ENCODE measurements at regions not wholly inside any gene's neighbourhood (a gene's known extent, or its start where the extent isn't known, plus 50 kb on each side); places are given as distances from the start of the nearest gene placed in this dataset.
"Not testable (repeated sequence)": the region's sequence is repeated elsewhere in the genome, so short reads cannot be mapped to it uniquely, and the experiment has no call there.

DNA sequence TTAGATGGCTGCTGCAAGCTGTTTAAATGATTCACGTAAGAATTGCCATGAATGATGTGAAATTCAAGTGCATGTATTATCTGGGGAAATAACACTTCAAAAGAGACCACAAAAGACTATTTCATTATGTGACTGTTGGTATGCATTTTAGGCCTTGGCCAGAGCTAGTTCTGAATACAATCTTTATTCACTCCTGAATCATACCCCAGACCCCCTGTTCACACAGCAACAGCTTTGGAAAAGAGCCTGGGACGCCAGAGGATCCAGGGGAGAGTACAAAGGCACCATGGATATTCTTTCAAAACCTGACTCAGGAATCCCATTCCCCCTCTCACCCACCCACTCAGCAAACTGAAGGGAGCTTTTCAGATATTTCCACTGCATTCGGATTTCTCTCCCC lies 377.1 kb upstream of the DPP6 start:
- H3K4me3 Mint-ChIP-seq, result no peak overlapping the region
- H3K4me1 Mint-ChIP-seq (ENCODE audit: unreplicated experiment), result no peaks in the 10 kb centered on the region
- H3K27ac Mint-ChIP-seq, result no peak overlapping the region
- TF ChIP-seq, protein P1, sequence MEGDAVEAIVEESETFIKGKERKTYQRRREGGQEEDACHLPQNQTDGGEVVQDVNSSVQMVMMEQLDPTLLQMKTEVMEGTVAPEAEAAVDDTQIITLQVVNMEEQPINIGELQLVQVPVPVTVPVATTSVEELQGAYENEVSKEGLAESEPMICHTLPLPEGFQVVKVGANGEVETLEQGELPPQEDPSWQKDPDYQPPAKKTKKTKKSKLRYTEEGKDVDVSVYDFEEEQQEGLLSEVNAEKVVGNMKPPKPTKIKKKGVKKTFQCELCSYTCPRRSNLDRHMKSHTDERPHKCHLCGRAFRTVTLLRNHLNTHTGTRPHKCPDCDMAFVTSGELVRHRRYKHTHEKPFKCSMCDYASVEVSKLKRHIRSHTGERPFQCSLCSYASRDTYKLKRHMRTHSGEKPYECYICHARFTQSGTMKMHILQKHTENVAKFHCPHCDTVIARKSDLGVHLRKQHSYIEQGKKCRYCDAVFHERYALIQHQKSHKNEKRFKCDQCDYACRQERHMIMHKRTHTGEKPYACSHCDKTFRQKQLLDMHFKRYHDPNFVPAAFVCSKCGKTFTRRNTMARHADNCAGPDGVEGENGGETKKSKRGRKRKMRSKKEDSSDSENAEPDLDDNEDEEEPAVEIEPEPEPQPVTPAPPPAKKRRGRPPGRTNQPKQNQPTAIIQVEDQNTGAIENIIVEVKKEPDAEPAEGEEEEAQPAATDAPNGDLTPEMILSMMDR (conservative IDR thresholded peaks at IDR 0.05), result no peak
- peaks cover 21% of the 10 kb centered on the region for H3K9me3 Mint-ChIP-seq
- no peak for DNase-seq (ENCODE audit: extremely low spot score, unreplicated experiment)
- H3K36me3 Mint-ChIP-seq, result no peaks in the 10 kb centered on the region
- no peaks in the 10 kb centered on the region for H3K27me3 Mint-ChIP-seq

DNA sequence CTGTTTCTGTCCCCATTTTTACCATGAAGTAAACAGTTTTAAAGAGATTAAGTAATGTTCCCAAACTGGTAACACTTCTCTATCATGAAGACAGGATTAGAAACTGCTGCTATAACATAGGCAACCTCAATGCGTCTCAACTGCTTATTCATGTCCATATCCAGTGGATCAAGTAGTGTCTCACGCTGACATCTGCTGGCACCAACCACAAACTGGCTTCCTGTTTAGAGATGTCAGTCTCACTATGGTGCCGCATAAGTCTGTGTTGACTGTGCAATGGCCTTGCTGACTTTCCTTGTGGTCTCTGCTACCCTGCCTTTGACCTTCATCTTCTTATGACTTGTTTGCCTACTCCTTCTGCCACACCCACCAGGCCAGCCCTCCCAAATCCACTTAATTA lies 369.6 kb upstream of the DPP6 start:
- no peak for DNase-seq (ENCODE audit: extremely low spot score, unreplicated experiment)
- TF ChIP-seq, protein P1 (conservative IDR thresholded peaks at IDR 0.05), result no peak
- peaks cover 19% of the 10 kb centered on the region for H3K9me3 Mint-ChIP-seq

DNA sequence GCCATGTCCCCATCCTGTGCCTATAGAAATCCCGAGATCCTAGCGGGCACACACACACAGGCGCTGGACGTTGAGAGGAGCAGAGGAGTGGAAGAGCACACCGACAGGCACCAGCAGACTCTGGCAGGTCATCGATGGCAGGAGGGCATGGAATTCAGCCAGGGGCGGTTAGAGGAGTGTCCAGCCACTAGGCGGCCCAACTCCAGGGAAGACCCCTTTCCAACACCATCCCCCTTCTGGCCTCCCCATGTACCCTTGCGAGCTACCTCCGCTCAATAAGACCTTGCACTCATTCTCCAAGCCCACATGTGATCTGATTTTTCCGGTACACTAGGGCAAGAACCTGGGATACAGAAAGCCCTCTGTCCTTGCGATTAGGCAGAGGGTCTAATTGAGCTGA lies 356.0 kb upstream of the DPP6 start:
- no peaks in the 10 kb centered on the region for H3K27me3 Mint-ChIP-seq
- DNase-seq (ENCODE audit: extremely low spot score, unreplicated experiment), result no peak
- no peak overlapping the region for H3K27ac Mint-ChIP-seq
- peaks cover 5% of the 10 kb centered on the region for H3K9me3 Mint-ChIP-seq
- no peak overlapping the region for H3K4me3 Mint-ChIP-seq
- TF ChIP-seq, protein P1 (conservative IDR thresholded peaks at IDR 0.05), result no peak
- H3K4me1 Mint-ChIP-seq (ENCODE audit: unreplicated experiment), result no peaks in the 10 kb centered on the region
- no peaks in the 10 kb centered on the region for H3K36me3 Mint-ChIP-seq

More for the DNA sequence above, 369.6 kb upstream of the DPP6 start:
- H3K27ac Mint-ChIP-seq, result no peak overlapping the region
- H3K4me3 Mint-ChIP-seq, result no peak overlapping the region
- no peaks in the 10 kb centered on the region for H3K4me1 Mint-ChIP-seq (ENCODE audit: unreplicated experiment)
- H3K27me3 Mint-ChIP-seq, result no peaks in the 10 kb centered on the region
- H3K36me3 Mint-ChIP-seq, result no peaks in the 10 kb centered on the region

DNA sequence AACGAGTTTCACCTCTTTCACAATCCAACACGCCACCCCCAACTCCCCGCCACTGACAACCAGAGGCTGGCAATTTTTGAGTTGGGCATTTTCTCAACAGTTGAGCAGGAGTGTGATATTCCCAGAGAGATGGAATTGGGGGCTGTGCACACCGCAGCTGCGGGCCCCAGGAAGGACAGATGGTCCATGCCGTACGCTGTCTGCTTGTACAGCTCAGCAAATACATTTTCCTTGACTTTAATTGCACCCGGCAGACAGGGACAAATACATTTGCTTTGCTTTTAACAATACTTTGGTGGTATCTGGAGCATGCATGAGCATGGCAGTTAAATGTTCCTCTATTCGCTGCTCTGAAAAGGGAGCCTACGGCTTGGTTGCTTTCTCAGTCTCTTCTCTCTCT lies 354.2 kb upstream of the DPP6 start:
- DNase-seq (ENCODE audit: extremely low spot score, unreplicated experiment), result no peak
- H3K27ac Mint-ChIP-seq, result no peak overlapping the region
- no peaks in the 10 kb centered on the region for H3K4me1 Mint-ChIP-seq (ENCODE audit: unreplicated experiment)
- TF ChIP-seq, protein P1 (conservative IDR thresholded peaks at IDR 0.05), result no peak
- H3K4me3 Mint-ChIP-seq, result no peak overlapping the region
- no peaks in the 10 kb centered on the region for H3K36me3 Mint-ChIP-seq
- peaks cover 5% of the 10 kb centered on the region for H3K9me3 Mint-ChIP-seq
- H3K27me3 Mint-ChIP-seq, result no peaks in the 10 kb centered on the region

DNA sequence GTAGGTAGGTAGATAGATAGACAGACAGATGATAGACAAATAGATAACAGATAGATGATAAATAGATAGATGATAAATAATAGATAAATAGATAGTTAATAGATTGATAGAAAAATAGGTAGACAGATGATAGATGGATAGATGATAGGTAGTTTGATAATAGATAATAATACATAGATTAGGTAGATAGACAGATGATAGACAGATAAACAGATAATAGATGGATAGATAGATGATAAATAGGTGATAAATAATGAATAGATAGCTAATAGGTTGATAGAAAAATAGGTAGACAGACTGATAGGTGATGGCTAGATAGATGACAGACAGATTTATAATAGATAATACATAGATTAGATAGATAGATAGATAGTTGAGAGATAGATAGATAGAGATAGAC lies 350.5 kb upstream of the DPP6 start:
- H3K4me1 Mint-ChIP-seq (ENCODE audit: unreplicated experiment), result no peaks in the 10 kb centered on the region
- TF ChIP-seq, protein P1 (conservative IDR thresholded peaks at IDR 0.05), result no peak
- DNase-seq (ENCODE audit: extremely low spot score, unreplicated experiment), result no peak
- H3K36me3 Mint-ChIP-seq, result no peaks in the 10 kb centered on the region
- no peak overlapping the region for H3K27ac Mint-ChIP-seq
- no peak overlapping the region for H3K4me3 Mint-ChIP-seq
- H3K9me3 Mint-ChIP-seq, result peaks cover 5% of the 10 kb centered on the region
- H3K27me3 Mint-ChIP-seq, result no peaks in the 10 kb centered on the region

DNA sequence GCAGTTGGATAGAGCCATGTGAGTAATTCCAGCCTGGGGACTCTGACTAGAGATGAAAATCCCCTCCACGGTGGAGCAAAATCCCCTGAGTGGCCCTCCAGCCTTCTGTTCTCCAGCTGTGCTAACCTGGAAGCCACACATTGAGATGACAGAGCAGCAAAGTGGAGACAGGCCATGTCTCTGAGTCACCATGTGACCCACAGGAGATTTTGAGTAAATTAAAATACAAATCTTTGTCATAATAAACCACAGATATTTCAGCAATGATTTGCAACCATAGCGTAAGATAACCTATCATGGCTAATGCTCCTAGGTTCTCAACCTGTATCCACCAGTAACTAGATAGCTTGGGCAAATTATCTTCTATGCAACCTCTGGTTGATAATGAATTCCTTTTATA lies 328.3 kb upstream of the DPP6 start:
- H3K4me3 Mint-ChIP-seq; H3K9me3 Mint-ChIP-seq; H3K36me3 Mint-ChIP-seq; H3K4me1 Mint-ChIP-seq (ENCODE audit: unreplicated experiment); H3K27me3 Mint-ChIP-seq; DNase-seq (ENCODE audit: extremely low spot score, unreplicated experiment); H3K27ac Mint-ChIP-seq: not testable (repeated sequence)

DNA sequence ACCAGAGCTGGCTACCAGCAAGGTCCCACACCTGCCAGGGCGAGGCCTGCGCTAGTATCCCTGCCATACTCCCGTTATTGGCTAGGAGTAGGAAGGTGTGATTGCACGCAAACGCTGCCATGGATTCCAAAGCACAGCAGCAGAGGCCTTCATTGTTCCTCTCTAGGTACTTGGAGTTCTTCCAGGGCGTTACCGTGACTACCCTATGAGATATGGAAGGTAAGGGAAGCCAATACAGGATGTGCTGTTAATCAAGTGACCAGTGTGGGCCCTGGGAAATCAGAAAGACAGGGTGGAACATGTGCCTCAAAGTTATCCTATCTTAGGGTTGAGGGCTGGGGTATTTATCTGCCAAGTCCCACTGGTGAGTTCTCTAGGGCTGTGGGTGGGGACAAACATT lies 320.7 kb upstream of the DPP6 start:
- not testable (repeated sequence) for H3K4me3 Mint-ChIP-seq; DNase-seq (ENCODE audit: extremely low spot score, unreplicated experiment); H3K27me3 Mint-ChIP-seq; H3K36me3 Mint-ChIP-seq; H3K9me3 Mint-ChIP-seq; H3K4me1 Mint-ChIP-seq (ENCODE audit: unreplicated experiment); H3K27ac Mint-ChIP-seq

DNA sequence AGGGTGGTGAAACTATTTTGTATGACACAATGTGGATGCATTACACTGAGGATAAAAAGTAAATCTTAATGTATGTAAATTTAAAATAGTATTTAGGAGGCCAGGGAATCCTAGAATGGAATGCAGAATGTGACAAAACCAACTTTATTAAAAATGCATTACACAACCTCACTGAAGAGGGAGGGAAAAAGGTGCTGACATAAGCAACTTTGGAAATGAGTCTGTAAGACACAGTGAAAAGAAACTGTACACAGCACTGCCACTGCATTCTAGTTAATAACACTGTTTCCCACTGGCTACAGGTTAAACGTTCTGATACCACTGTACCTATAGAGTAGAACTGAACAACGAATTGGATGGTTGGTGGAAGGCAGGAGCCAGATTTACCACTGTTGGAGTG lies 308.8 kb upstream of the DPP6 start:
- H3K27ac Mint-ChIP-seq; H3K27me3 Mint-ChIP-seq; H3K4me3 Mint-ChIP-seq; DNase-seq (ENCODE audit: extremely low spot score, unreplicated experiment); H3K9me3 Mint-ChIP-seq; H3K36me3 Mint-ChIP-seq; H3K4me1 Mint-ChIP-seq (ENCODE audit: unreplicated experiment): not testable (repeated sequence)

DNA sequence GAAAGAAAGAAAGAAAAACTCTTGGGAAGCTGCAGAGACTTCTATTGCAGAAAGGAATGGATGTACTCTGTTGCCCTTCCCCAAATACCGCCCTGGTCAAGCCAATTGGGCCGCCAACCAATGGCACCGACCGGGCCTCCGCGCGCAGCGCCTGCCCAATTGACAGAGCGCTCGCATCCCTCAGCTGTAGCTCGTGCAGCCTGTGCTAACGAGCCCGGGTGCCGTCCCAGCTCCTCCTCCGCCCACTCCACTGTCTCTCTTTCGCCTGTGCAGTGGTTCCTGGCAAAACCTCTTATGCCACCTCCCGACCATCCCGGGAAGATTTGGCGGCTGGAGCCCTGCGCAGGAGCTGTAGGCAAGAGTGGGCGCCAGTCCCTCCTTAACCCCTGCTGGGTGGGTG lies 304.2 kb upstream of the DPP6 start:
- not testable (repeated sequence) for H3K27ac Mint-ChIP-seq; H3K27me3 Mint-ChIP-seq; DNase-seq (ENCODE audit: extremely low spot score, unreplicated experiment); H3K9me3 Mint-ChIP-seq; H3K4me3 Mint-ChIP-seq; H3K36me3 Mint-ChIP-seq; H3K4me1 Mint-ChIP-seq (ENCODE audit: unreplicated experiment)

DNA sequence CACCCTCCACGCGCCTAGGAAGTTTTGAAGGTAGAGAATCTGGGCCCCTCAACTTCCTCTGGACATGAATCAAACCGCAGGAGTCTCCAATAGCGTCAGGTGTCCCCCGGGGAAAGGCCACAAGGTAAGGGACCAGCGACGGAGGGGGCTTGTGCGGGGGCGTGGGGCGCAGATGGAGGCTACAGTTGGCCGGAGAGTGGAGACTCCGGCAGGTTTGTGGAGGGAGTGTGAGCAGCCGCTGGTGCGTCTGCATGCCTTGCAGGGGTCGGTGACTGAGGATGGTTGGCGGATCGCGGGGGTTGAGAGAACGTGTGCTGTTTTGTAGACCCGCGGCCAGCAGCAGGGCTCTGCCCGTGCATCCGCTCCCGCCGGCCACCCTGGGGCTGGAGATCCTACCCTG lies 303.3 kb upstream of the DPP6 start:
- not testable (repeated sequence) for H3K9me3 Mint-ChIP-seq; H3K27me3 Mint-ChIP-seq; H3K4me1 Mint-ChIP-seq (ENCODE audit: unreplicated experiment); H3K36me3 Mint-ChIP-seq; DNase-seq (ENCODE audit: extremely low spot score, unreplicated experiment); H3K4me3 Mint-ChIP-seq; H3K27ac Mint-ChIP-seq
